DMS153 (cell line): ENCODE measurements at regions not wholly inside any gene's neighbourhood (a gene's known extent, or its start where the extent isn't known, plus 50 kb on each side); places are given as distances from the start of the nearest gene placed in this dataset.

Experiments used
- DNase-seq: peaks from one replicate; lab custom pipeline; 2025; lab: John Stamatoyannopoulos, UW

DNA sequence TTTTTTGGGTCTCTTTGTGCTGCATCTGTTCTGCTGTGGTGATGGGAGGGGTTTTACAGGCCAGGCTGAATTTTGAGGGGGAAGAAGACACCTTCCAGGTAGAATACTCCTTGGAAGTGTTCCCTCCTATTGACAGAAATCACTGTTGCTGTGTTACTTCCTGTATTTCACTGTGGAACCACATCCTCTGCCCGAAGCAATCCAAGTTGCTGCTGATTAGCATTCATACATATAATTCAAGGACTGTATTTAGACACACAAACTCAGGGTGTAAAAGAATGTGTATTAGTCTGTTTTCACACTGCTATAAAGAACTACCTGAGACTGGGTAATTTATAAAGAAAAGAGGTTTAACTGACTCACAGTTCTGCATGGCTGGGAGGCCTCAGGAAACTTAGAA lies 50.6 kb upstream of the TMEM244 start:
- no peak for DNase-seq
